GM21360 (cell line): ENCODE measurements at regions not wholly inside any gene's neighbourhood (a gene's known extent, or its start where the extent isn't known, plus 50 kb on each side); places are given as distances from the start of the nearest gene placed in this dataset.

Experiments
- ATAC-seq: cut with Tn5 transposase; IDR thresholded peaks from one replicate; pipeline ENCODE4 v1.9.1; 2021; ENCODE audit warnings: mild to moderate bottlenecking, moderate library complexity; ENCODE audit not compliant: unreplicated experiment

- ATAC-seq = no peak
Observed at GRCh38 chr12:105915997-105916759, 222.6 kb downstream of the NUAK1 start.

- ATAC-seq = no peak
Observed at GRCh38 chr12:105916760-105917039, 222.1 kb downstream of the NUAK1 start.

- ATAC-seq = no peak
Observed at GRCh38 chr12:105920161-105920684, 218.5 kb downstream of the NUAK1 start.

- ATAC-seq = no peak
Observed at GRCh38 chr12:105921055-105921454, 217.7 kb downstream of the NUAK1 start.

- no peak for ATAC-seq
Observed at GRCh38 chr12:105921872-105922669, 216.7 kb downstream of the NUAK1 start.

- no peak for ATAC-seq
Observed at GRCh38 chr12:105922670-105923102, 216.1 kb downstream of the NUAK1 start.

GRCh38 chr12:105924526-105925208 lies 214.1 kb downstream of the NUAK1 start:
- no peak for ATAC-seq

- ATAC-seq = no peak
Observed at GRCh38 chr12:105927564-105927963, 211.2 kb downstream of the NUAK1 start.

- ATAC-seq = no peak
Observed at GRCh38 chr12:105928436-105928835, 210.3 kb downstream of the NUAK1 start.

- no peak for ATAC-seq
Observed at GRCh38 chr12:105929192-105929591, 209.6 kb downstream of the NUAK1 start.

- ATAC-seq = no peak
Observed at GRCh38 chr12:105930557-105931503, 207.9 kb downstream of the NUAK1 start.

GRCh38 chr12:105931762-105932570 lies 206.8 kb downstream of the NUAK1 start:
- ATAC-seq = no peak

GRCh38 chr12:105933671-105934665 lies 204.8 kb downstream of the NUAK1 start:
- no peak for ATAC-seq

- no peak for ATAC-seq
Observed at GRCh38 chr12:105935106-105935505, 203.6 kb downstream of the NUAK1 start.

- ATAC-seq = no peak
Observed at GRCh38 chr12:105935981-105936380, 202.8 kb downstream of the NUAK1 start.

GRCh38 chr12:105936496-105936895 lies 202.3 kb downstream of the NUAK1 start:
- no peak for ATAC-seq

- no peak for ATAC-seq
Observed at GRCh38 chr12:105937009-105937408, 201.7 kb downstream of the NUAK1 start.

- ATAC-seq = no peak
Observed at GRCh38 chr12:105939181-105939721, 199.5 kb downstream of the NUAK1 start.
